Stimulated activated CD8-positive, alpha-beta memory T cell treated with anti-CD3 and anti-CD28 coated beads, Interleukin-2, amount 100 ng/mL, for 48 hours (primary cell): ENCODE measurements at regions not wholly inside any gene's neighbourhood (a gene's known extent, or its start where the extent isn't known, plus 50 kb on each side); places are given as distances from the start of the nearest gene placed in this dataset.

Experiments used
- DNase-seq, 2 donors: peaks; one replicate each; pipeline ENCODE4 v3.0.0-alpha.2; 2020; ENCODE audit warnings: low read depth in 2 of 2

DNA sequence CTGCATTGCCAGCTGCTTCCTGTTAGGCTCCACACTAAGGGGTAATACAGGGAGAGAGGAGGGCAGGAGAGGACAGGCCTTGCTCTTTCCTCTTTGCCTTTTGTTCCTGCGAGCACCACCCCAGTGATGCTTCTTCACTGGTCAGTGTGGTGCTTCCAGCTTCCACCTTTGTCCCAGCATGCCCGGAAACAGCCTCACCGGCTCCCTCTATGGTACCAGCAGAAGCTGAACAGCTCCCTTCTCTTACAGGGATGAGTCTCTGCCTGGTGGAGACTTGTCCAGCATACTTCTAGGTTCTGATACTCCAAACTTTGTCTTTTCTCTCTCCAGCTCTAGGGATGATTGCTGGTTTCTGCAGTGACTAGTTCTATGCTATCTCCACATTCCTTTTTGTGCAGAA is 413.3 kb downstream of the TSN start:
- DNase-seq = no peak

DNA sequence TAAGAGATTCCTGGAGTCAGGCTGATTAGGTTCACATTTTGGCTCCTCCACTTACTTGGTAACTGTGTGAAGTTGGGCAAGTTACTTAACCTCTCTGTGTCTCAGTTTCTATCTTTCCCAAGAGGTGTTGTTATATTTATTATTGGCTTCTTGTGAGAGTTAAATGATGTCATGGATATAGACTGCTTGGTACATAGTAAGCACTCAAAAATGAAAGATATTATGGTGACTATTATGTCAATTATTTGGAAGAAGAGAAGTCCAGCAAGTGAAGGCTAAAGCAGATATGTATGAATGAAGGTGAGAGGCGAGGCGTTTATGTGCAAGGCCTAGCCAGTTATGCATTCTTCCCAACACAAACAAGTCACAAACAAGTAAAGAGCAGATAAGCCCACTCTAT is 417.4 kb downstream of the TSN start:
- no peak for DNase-seq

DNA sequence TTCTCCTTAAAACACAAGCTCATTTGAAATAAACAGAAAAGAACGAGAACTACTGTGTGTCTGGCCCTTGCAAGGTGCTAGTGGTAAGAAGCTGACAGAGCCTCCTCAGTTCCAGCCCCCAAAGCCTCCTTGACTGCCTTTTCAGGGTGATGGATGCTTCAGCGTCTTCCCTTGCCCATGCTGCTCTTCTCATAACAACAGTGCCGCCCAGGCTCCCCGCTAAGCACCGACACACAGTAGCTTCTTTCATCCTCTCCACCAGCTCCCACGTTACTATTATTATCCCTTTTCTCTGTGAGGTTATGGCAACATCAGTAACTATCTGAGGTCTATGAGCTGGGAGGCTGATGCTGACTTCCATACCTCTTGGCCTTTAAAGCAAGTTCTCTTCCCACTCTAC is 418.6 kb downstream of the TSN start:
- no peak for DNase-seq

DNA sequence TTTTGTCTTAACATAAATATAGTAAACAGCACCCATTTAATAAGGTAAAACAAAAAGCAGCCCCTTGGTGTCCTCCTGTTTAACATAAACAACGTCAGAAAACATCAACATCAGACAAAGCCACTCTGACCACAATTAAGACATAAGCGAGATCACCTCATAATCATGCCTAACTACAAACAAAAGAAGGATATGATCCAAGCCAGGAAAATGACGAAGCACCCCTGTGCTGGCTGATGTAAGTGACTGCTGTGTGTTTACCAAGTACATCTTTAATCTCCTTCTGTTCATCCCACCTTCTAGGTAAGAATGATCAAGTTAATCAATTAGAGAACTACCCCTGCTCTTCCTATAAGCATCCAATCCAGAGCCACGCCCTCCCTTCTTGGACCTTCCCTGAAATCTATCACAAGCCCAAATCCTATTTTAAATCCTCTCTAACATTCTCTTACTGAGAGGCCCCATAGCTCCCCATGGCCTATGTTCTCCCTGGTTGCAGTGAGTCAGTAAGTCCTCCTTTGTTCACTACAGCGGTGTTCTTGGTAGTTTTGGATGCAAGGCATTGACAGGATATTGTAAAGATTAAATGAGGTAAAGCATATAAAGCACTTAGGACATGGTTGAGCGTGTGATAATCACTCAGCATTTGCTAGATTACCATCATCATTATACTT is 424.2 kb downstream of the TSN start:
- no peak for DNase-seq

DNA sequence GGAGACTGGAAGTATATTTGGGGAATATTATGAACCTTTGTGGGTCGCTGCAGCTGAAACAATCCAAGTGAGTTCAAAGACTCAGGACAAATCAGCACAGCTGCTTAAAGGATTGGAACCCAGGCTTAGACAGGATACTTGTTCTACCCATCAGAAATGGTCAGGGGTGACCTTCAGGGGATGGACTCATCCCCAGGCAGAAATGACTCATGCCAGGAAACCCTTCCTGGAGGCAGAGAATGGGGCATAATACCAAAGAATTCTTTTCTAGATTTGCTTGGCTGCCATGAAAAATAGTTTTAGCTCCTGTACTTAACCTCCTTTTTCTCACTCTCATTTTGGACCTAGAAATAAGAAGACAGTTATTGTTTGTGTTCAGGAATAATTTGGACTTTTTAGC is 425.5 kb downstream of the TSN start:
- no peak for DNase-seq

DNA sequence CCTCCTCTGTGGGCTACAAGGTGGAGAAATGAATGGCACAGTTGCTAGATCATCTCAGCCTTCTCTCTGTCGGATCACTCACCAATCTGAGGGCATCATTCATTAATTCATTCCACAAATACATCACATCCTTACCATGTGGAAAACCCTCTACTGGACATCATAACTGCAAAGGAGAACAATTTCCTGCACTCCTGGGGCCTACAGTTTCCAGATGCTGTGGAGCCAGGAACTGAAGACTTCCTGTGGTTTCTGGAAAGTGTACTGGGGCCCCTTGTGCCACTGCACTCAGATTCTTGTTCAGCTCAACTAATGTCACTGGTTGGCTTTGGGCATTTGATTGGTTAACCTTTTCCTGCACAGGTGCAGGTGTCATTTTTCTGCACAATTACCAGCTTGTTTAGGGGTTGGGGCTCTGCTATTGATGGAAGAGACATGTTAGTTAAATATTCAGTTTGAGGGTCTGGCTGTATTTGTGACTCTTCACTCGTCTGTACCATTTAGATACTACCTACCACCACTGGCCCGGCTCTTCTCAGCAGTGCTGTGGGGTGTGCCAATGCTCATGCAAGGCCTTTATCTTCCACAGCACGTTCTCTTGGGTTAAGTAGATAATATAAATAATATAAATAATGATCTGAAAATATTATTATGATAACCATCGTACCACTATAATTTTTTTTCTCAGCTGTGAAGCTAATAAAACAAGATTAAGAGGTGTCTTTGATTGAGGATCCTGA is 427.3 kb downstream of the TSN start:
- no peak for DNase-seq

DNA sequence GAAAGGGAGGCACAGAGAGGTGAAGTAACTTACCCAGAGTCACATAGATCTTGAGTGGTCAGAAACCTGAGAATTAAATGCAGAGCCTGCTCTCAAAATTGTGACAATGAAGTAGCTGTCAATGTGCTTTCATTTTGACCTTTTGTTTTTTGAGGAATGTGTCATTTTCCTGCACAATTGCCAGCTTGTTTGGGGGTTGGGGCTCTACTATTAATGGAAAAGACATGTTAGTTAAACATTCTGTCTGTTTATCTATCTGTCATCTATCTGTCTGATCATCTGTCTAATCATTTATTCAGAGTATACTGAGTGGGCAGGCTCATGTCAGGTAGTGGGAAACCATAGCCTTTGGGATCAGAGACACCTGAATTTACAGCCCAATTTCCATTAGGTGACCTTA is 428.4 kb downstream of the TSN start:
- DNase-seq = no peak

DNA sequence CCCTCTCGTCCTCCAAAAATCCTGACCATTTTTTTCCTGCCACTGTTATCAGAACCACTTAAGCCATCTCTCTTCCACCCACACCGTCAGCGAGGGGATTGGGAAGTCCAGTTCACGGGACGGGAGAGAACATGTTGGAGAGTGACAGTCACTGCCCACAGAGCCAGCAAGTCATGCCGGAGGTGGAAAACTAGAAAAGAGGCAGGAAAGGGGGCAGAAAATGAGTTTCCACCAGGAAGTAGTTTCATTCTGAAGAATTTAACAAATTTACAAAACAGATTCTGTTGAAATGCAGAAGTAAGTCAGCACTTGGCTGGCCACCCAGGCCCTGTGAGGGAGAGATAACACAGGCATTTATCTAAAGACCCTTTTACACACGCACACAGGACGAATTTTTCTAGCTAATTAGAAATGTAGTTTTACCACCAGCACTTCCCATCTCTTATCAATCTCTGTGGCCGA is 431.3 kb downstream of the TSN start:
- DNase-seq = no peak

DNA sequence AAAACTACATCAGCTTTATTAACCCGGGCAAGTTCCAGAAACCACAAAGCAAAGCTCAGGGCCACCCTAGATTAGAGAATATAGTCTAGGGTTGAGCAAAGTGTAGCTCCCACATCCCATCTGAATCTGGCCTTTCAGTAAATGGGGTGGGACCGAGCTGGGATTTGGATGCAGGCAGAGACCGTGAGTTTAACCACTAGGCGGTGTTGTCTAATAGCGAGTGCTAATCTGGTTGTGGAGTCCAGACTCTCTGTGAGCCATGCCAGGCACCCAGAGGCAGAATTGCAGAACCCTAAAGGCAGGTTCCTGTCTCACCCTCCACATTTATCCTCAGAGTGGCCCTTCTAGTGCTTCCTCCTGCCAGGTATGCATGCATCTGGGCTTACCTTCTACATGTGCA is 435.9 kb downstream of the TSN start:
- no peak for DNase-seq

DNA sequence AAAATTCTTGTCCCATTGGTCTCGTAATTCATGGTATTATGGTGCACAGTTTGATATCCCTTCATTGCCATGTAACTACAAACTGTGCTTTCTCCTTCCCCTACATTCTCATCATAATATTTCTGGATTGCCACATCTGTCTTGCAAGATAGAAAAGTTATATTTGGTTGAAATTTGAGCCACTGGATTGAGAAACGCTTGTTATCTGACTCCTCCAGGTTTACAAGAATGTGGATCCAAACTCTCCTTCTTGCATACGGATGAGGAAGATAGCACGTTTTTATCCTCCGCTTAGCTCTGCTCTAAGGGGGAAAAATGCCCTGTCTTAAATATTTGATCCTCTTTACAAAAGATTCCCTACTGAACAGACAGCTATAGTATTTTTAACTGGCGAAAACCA is 438.2 kb downstream of the TSN start:
- no peak for DNase-seq

DNA sequence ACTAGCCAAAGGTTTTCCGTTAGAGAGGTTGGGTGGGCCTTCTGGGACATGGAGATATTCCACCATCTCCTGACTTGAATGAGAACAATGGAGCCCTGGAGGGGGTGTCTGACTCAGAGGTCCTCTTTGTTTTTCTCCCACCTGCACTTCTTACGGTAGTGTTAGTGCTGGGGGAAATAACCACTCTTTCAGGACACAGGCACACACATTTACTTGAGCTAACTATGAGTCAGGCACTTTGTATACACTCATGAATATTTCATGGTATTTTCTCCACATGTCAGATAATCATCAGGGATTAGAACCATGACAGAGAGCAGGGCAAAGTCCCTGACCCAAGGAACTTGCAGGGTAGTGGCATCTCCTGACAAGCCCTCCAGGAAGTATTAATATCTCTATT is 439.1 kb downstream of the TSN start:
- DNase-seq = no peak

DNA sequence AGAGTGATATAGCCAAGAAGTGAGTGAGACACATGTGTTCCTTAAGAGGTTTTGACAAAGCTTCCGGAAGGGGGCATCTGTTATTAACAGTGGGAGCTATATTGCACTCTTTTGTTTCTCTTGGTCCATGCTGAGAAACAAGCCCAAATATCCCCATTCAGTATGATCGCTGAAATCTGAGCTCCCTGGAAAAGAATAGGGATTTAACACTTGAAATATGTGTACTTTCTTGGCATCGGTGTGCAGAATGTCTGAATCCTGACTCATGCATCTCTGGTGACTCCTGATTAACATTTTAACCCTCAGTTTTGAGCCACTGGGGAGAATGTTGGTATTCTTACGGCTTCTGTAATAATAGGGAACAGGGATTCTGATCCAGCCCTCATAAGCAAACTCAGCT is 448.1 kb downstream of the TSN start:
- no peak for DNase-seq

DNA sequence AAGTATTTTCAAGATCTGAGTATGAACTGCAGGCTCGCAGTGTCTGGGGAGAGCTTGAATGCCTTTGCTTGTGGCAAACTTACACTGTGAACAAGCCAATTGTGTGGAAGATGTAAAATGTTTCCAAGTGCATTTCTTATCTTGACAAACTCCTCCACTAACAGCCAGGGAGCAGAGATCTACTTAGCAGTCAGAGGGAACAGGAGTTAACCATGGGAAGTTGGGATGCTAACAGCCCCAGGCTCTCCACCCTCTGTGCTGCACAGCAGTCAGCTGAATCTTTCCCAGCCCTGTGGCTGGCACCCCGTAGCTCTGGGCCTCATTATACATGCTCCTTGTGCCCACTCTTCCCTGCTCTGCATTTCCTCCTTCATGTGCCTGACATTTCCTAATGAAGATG is 450.2 kb downstream of the TSN start:
- no peak for DNase-seq

DNA sequence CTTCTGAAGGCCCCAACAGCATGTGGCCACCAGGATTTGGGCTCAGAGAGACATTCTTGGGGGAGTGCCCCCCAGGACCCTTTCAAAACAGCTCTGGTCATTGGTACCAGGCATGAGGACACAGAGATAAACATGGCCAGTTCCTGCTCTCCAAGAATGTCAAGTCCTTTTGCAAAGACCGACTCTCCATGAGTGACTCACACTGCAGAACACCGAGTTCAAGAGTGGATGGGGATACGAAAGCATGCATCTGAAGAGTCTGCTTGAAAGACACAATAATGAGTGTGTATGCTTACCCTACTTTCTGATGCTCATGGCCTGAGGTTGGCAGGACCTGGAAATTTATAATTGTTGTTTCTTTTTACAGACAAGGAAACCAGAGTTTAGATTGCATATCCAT is 450.6 kb downstream of the TSN start:
- DNase-seq = no peak

DNA sequence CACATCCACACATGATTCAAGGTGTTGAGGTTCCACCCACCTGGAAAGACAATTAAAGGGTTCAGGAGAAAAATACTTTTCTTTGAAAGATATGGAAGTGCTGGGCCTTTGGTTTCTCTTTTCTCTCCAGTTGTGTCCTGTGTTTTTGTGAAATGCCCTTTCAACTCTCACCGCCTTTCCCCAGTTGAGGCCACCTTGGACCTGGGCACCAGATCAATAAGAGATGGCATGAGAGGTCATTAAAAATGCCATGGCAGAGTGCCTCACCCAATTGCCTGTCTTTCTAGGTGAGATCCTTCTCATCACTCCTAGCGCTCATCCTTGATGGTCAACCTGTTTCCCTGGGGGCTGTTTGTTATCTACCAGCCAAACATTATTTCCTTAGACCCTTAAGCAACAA is 453.9 kb downstream of the TSN start:
- DNase-seq = no peak

DNA sequence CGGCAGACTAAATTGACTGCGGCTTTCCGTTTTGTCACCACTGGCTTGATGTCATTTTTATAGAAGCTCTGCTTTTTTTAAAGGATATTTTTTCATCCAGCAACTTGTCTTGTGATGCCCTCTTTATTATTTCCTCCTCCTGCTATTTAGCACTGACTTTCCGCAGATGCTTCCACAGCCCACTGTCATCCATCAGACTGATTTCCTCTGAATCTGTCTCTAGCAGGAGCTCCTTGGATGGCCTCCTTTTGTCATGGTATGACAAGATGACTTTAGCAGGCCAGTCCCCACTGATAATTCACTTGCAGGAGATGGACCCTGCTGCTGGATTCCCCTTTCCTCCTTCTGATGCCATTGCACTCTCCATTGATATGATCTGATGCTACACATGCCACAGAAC is 454.6 kb downstream of the TSN start:
- no peak for DNase-seq

DNA sequence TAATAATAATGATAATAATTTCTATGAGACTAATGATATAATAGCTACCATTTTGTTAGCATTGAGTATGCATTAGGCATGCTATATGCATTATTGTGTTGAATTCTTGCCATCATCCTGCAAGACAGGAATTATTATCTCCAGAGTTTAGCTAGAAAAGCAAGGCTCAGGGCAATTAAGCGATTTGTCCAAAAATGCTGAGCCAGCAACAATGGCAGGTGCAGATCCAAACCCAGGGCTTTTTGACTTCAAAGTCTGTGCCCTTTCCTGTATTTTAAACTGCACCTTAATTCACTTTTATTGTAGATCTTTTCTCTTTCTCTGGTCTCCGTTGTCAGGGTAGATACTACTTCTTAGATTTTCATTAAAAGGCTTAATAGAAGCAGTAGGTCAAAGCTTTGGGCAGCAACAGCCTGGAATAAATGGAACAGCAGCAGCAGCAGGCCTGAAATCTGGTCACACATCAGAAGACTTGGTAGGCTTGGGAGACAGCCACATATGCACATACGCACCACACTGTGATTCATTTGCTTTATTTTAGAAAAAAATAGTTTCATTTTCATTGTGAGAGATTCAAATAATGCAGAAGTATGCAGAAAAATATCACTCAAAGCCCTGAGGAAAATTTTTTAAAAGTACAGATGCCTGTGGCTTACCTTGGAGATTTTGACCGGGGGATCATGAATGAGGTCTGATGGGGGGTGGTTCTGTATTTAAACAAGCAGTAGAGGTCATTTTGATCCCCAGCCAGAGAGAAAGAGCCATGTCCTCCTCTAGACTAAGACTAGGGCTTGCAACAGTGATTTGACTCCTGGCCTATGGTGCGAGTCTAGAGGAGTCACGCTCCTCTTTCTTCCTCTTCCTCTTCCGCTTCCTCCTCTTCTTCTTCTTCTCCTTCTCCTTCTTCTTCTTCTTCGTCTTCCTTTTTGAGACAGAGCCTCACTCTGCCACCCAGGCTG is 455.7 kb downstream of the TSN start:
- DNase-seq = no peak

DNA sequence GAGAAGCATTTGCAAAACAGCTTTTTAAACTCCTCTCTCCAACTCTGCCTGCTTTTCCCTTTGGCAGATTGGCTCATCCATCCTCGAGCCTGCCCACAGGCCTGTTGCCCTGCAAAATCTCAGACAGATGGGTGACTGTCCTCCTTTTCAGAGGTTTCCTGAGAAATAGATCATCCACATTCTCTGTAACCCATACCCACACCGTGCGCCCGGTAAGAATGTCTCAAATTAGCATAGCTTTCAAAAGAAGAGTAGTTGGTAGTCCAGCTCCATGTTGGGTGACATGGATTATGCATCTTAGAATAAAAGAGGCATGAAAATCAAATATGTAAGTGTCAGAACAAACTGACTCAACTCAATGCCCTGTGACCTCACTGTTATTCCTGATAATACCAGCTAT is 457.9 kb downstream of the TSN start:
- DNase-seq = no peak

DNA sequence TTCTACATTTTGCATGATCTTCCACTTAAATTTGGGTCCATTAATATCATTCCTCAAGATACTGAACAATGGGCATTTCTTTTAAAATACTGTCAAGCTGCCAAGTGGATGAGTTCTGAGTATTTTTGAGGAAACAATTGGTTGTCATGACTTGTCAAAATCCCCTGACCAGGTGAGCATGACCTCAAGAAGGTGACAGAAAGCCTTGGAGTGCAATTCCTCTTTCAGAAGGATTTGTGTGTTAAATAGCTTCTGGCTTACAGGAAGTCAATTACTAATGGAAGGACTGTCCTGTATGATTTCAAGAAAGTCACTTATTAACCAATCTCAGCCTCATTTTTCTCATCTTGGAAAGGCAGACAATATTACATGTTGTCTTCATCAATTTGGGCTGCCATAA is 460.6 kb downstream of the TSN start:
- no peak for DNase-seq

DNA sequence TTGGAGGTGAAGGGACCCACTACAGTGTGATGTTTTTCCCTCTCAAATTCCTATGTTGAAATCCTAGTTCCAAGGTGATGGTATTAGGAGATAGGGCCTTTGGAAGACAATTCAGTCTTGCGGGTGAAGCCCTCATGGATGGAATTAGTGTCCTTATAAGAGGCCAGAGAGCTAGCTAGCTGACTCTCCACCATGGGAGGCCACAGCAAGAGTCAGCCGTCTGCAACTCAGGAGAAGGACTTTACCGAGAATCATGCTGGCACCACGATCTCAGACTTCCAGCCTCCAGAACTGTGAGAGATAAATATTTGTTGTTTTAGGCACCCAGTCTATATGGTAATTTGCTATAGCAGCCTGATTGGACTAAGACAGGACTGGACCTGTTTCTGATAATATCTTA is 461.4 kb downstream of the TSN start:
- DNase-seq = no peak

DNA sequence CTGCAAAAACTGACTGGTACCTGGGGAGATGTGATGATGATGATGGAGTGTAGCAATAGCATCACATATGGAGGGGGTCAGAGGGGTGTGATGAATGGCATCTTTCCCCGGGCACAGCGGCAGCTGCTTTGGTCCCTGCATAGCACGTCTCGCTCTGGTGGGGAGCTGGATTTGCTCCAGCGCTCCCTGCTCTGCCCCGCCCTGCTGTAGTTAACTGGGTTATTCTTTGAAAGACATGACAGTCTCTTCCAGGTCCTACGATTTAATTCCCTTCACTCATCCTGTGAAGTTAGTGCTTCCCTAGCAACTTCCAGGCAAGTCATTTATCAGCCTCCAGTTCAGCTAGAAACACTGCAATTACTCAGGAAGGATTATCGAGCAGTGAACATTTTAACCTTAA is 463.1 kb downstream of the TSN start:
- DNase-seq = no peak

DNA sequence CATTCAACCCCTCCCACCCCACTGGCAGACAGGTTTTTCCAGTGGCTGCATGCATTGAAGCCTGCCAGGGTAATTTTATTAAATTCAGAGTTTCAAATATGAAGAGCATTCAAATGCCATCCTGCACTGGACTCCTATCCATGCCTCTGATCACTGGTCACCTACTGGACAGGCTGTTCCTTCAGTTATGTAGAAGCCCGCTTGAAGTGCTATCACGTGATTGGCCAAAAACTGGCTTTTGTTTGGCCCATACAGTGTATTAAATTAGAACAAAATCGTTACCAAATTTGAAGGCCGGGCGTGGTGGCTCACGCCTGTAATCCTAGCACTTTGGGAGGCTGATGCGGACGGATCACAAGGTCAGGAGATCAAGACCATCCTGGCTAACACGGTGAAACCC is 464.1 kb downstream of the TSN start:
- DNase-seq = no peak

DNA sequence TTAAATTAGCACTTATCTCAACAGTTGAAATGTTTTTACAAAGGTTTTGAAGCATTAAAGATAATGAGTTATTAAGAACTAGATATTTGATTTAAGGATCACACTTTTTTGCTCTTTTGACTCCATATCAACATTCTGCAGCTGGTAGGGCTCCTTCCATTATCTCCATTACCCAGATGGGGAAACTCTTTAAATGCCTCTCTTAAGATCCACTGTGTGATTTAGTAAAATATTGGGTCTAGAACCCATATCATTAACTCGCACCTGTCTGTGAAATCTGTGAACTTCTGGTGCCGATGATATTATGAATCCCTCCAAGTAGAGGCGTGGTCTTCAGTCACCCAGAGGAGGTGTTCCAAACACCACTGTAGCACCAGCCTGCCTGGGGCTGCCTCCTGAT is 466.2 kb downstream of the TSN start:
- no peak for DNase-seq
